Body of pancreas (tissue), 4 donors: ENCODE measurements at regions not wholly inside any gene's neighbourhood (a gene's known extent, or its start where the extent isn't known, plus 50 kb on each side); places are given as distances from the start of the nearest gene placed in this dataset.
"Not testable (repeated sequence)": the region's sequence is repeated elsewhere in the genome, so short reads cannot be mapped to it uniquely, and the experiment has no call there.

Experiments
- ATAC-seq: fragments of 150-250 bp; one replicate; pipeline ENCODE4 v1.9.1; 2016
- DNase-seq, 4 donors: peaks; one replicate each; pipeline ENCODE4 v3.0.0-alpha.2; 2019
- H3K27ac ChIP-seq, 4 donors: fragments of 200-600 bp; sonication (generic); 1 replicate in 3 of 4; 2 replicates in 1 of 4; pipeline versions ENCODE4 v1.5.1 to v1.6.1; 2016 to 2019; ENCODE audit warnings: mild to moderate bottlenecking in 1 of 4, mixed read lengths in 1 of 4, moderate library complexity in 1 of 4
- H3K27me3 ChIP-seq, 2 donors: fragments of 200-600 bp; sonication (generic); one replicate each; pipeline ENCODE4 v1.6.0; 2016; ENCODE audit warnings: mild to moderate bottlenecking in 1 of 2
- H3K36me3 ChIP-seq, 2 donors: fragments of 200-600 bp; sonication (generic); replicated peaks in 1 of 2; 2 replicates each; pipeline ENCODE4 v1.5.1; 2016; ENCODE audit warnings: low read depth in 2 of 2; ENCODE audit not compliant: insufficient read depth in 1 of 2
- H3K4me1 ChIP-seq: fragments of 200-600 bp; sonication (generic); one replicate; pipeline ENCODE4 v1.6.0; 2016
- H3K4me3 ChIP-seq, 2 donors: fragments of 200-600 bp; sonication (generic); 1 replicate in 1 of 2; 2 replicates in 1 of 2; pipeline ENCODE4 v1.5.1; 2016 to 2019
- H3K9me3 ChIP-seq, 3 donors: fragments of 200-600 bp; sonication (generic); 1 replicate in 2 of 3; 2 replicates in 1 of 3; pipeline ENCODE4 v1.5.1; 2016
- WGBS, 2 donors: methylation state at CpG; one replicate each; pipeline ENCODE4 v1.1.5; 2017; 5-methylcytosine and 5-hydroxymethylcytosine counted together
- intact Hi-C: fragments of 100-400 bp; cut with DNase I; formaldehyde crosslinking; loops from one replicate; pipeline ENCODE4 v1.15.1; 2023

- H3K27me3 ChIP-seq, ATAC-seq, H3K4me1 ChIP-seq, H3K9me3 ChIP-seq, H3K36me3 ChIP-seq, DNase-seq, H3K4me3 ChIP-seq, intact Hi-C loops, H3K27ac ChIP-seq: not testable (repeated sequence)
- 82 to 87% methylated on average over 4 to 5 of the region's 5 CpGs for WGBS, 2 donors
These were observed 84.2 kb upstream of the ADORA2B start for GRCh38 chr17:15860774-15861173.

- not testable (repeated sequence) for ATAC-seq
- WGBS, 2 donors: 90 to 97% methylated on average over 3 to 4 of the region's 4 CpGs
These were observed 80.9 kb upstream of the ADORA2B start for GRCh38 chr17:15864061-15864460.

GRCh38 chr17:15864472-15864871, 80.5 kb upstream of the ADORA2B start:
- H3K27me3 ChIP-seq, intact Hi-C loops, H3K27ac ChIP-seq, H3K4me1 ChIP-seq, H3K4me3 ChIP-seq, H3K36me3 ChIP-seq, H3K9me3 ChIP-seq: not testable (repeated sequence)
- peak; percentile 55 for ATAC-seq
- DNase-seq: peak; percentile 17 to 62 (median 56)
- WGBS, 2 donors: 42 to 57% methylated on average over 4 of the region's 4 CpGs

More at GRCh38 chr17:15864061-15864460, 80.9 kb upstream of the ADORA2B start:
- H3K27ac ChIP-seq, H3K36me3 ChIP-seq, DNase-seq, intact Hi-C loops, H3K27me3 ChIP-seq, H3K9me3 ChIP-seq, H3K4me3 ChIP-seq, H3K4me1 ChIP-seq: not testable (repeated sequence)

- intact Hi-C loops, H3K27ac ChIP-seq, H3K4me1 ChIP-seq, H3K4me3 ChIP-seq, H3K27me3 ChIP-seq, H3K9me3 ChIP-seq, H3K36me3 ChIP-seq, DNase-seq, ATAC-seq: not testable (repeated sequence)
- 93 to 100% methylated on average over 3 of the region's 3 CpGs for WGBS, 2 donors
These were observed 78.9 kb upstream of the ADORA2B start for GRCh38 chr17:15866015-15866414.

GRCh38 chr17:15867331-15867730, 77.6 kb upstream of the ADORA2B start:
- not testable (repeated sequence) for ATAC-seq, DNase-seq

GRCh38 chr17:15869868-15870267, 75.1 kb upstream of the ADORA2B start:
- DNase-seq, H3K9me3 ChIP-seq, H3K36me3 ChIP-seq, H3K4me3 ChIP-seq, intact Hi-C loops, H3K4me1 ChIP-seq, ATAC-seq, H3K27ac ChIP-seq, H3K27me3 ChIP-seq: not testable (repeated sequence)
- WGBS, 2 donors: 83% methylated on average over 1 of the region's 2 CpGs; no CpG with 5 or more reads in 1 of the 2 donors

More at GRCh38 chr17:15867331-15867730, 77.6 kb upstream of the ADORA2B start:
- H3K36me3 ChIP-seq, H3K4me3 ChIP-seq, H3K9me3 ChIP-seq, H3K4me1 ChIP-seq, H3K27ac ChIP-seq, H3K27me3 ChIP-seq, intact Hi-C loops: not testable (repeated sequence)
- WGBS, 2 donors: 98% methylated on average over 12 of the region's 31 CpGs; no CpG with 5 or more reads in 1 of the 2 donors

GRCh38 chr17:15872677-15873076, 72.3 kb upstream of the ADORA2B start:
- H3K4me1 ChIP-seq, intact Hi-C loops, H3K36me3 ChIP-seq, H3K27ac ChIP-seq, H3K4me3 ChIP-seq, DNase-seq, H3K27me3 ChIP-seq, H3K9me3 ChIP-seq, ATAC-seq: not testable (repeated sequence)
- 46 to 49% methylated on average over 4 of the region's 4 CpGs for WGBS, 2 donors

- peak; percentile 59 for ATAC-seq
- H3K4me3 ChIP-seq, H3K4me1 ChIP-seq, H3K36me3 ChIP-seq, intact Hi-C loops, H3K27ac ChIP-seq, H3K9me3 ChIP-seq, H3K27me3 ChIP-seq: not testable (repeated sequence)
- peak in 1 of 4 donors; percentile 19 for DNase-seq
- 49 to 57% methylated on average over 7 of the region's 7 CpGs for WGBS, 2 donors
These were observed 66.9 kb upstream of the ADORA2B start for GRCh38 chr17:15877882-15878500.
